ENCODE measurements at regions not wholly inside any gene's neighbourhood (a gene's known extent, or its start where the extent isn't known, plus 50 kb on each side); places are given as distances from the start of the nearest gene placed in this dataset.

- TF ChIP-seq TEF (CRISPR knock-in tag; IDR thresholded peaks at IDR 0.05) (no peak), NKX3-1 (CRISPR knock-in tag; IDR thresholded peaks at IDR 0.05) (no peak), LBX2 (CRISPR knock-in tag; IDR thresholded peaks at IDR 0.05; ENCODE audit: borderline replicate concordance) (no peak), ZNF687 (CRISPR knock-in tag; IDR thresholded peaks at IDR 0.05) (peak; percentile 45; the same call in 1 of the 2 replicates), HNRNPUL1 (IDR thresholded peaks at IDR 0.05; ENCODE audit: low read depth, low read length) (peak; percentile 89), BCL3 (CRISPR knock-in tag; IDR thresholded peaks at IDR 0.05) (no peak), ZFP91 (CRISPR knock-in tag; IDR thresholded peaks at IDR 0.05; ENCODE audit: borderline replicate concordance) (no peak), ZSCAN12 (CRISPR knock-in tag; IDR thresholded peaks at IDR 0.05) (no peak), ZNF281 (CRISPR knock-in tag; IDR thresholded peaks at IDR 0.05; ENCODE audit: borderline replicate concordance) (0 out of 2 replicates have a peak, but pooled peaks have one; percentile 18), ZNF33A (CRISPR knock-in tag; IDR thresholded peaks at IDR 0.05; ENCODE audit: borderline replicate concordance) (no peak), TGIF2 (CRISPR knock-in tag; IDR thresholded peaks at IDR 0.05) (peak; percentile 88), ZNF772 (CRISPR knock-in tag; IDR thresholded peaks at IDR 0.05) (peak; percentile 12; the same call in 1 of the 2 replicates), NR2F1 (CRISPR knock-in tag; IDR thresholded peaks at IDR 0.05) (no peak), ETV5 (CRISPR knock-in tag; IDR thresholded peaks at IDR 0.05; ENCODE audit: borderline replicate concordance) (peak; percentile 77), PHF21A (CRISPR knock-in tag; IDR thresholded peaks at IDR 0.05) (peak; percentile 87), SP1 (IDR thresholded peaks at IDR 0.05) (no peak), SP1 (CRISPR knock-in tag; IDR thresholded peaks at IDR 0.05) (no peak)
Measured at GRCh38 chr1:105632342-105633196, 1423.9 kb upstream of the PRMT6 start (continued).
